ENCODE measurements at regions not wholly inside any gene's neighbourhood (a gene's known extent, or its start where the extent isn't known, plus 50 kb on each side); places are given as distances from the start of the nearest gene placed in this dataset.
"Not testable (repeated sequence)": the region's sequence is repeated elsewhere in the genome, so short reads cannot be mapped to it uniquely, and the experiment has no call there.

- DNase-seq = no peak
These were observed 375.8 kb upstream of the PODXL start for GRCh38 chr7:131932271-131932670.

- DNase-seq = no peak
These were observed 374.9 kb upstream of the PODXL start for GRCh38 chr7:131931370-131931769.

- DNase-seq = no peak
These were observed 373.2 kb upstream of the PODXL start for GRCh38 chr7:131929632-131930031.

GRCh38 chr7:131927770-131928423, 371.5 kb upstream of the PODXL start:
- DNase-seq = no peak

- DNase-seq = no peak
These were observed 369.2 kb upstream of the PODXL start for GRCh38 chr7:131925636-131926035.

GRCh38 chr7:131924857-131925256, 368.4 kb upstream of the PODXL start:
- DNase-seq = no peak

GRCh38 chr7:131922948-131923347, 366.5 kb upstream of the PODXL start:
- DNase-seq = not testable (repeated sequence)

GRCh38 chr7:131921016-131921415, 364.6 kb upstream of the PODXL start:
- DNase-seq = no peak

- DNase-seq = no peak
These were observed 363.7 kb upstream of the PODXL start for GRCh38 chr7:131919920-131920709.

- DNase-seq = no peak
These were observed 354.7 kb upstream of the PODXL start for GRCh38 chr7:131911112-131911511.

GRCh38 chr7:131909151-131909768, 352.8 kb upstream of the PODXL start:
- DNase-seq = no peak

- no peak for DNase-seq
These were observed 352.3 kb upstream of the PODXL start for GRCh38 chr7:131908714-131909113.

- no peak for DNase-seq
These were observed 349.1 kb upstream of the PODXL start for GRCh38 chr7:131905471-131905973.

GRCh38 chr7:131904760-131905327, 348.4 kb upstream of the PODXL start:
- no peak for DNase-seq

GRCh38 chr7:131903315-131903714, 346.9 kb upstream of the PODXL start:
- no peak for DNase-seq

- no peak for DNase-seq
These were observed 344.4 kb upstream of the PODXL start for GRCh38 chr7:131900785-131901287.

GRCh38 chr7:131899271-131900030, 343.0 kb upstream of the PODXL start:
- no peak for DNase-seq

GRCh38 chr7:131898418-131898817, 342.0 kb upstream of the PODXL start:
- no peak for DNase-seq

- DNase-seq = no peak
These were observed 341.4 kb upstream of the PODXL start for GRCh38 chr7:131897790-131898165.

- DNase-seq = no peak
These were observed 340.8 kb upstream of the PODXL start for GRCh38 chr7:131897016-131897789.

GRCh38 chr7:131896165-131896863, 339.9 kb upstream of the PODXL start:
- no peak for DNase-seq

Measured in midbrain (tissue), 1 donor.